CD14-positive monocyte (primary cell): ENCODE measurements at regions not wholly inside any gene's neighbourhood (a gene's known extent, or its start where the extent isn't known, plus 50 kb on each side); places are given as distances from the start of the nearest gene placed in this dataset.

Experiments
- DNase-seq, 3 donors: peaks; one replicate each; pipeline ENCODE4 v3.0.0-alpha.2; 2011 to 2022
- H2AFZ ChIP-seq: 2 replicates; pipeline ENCODE4 v1.6.0; 2012; ENCODE audit warnings: mild to moderate bottlenecking, low read depth, low read length, inconsistent platforms; ENCODE audit not compliant: insufficient read depth, poor library complexity, severe bottlenecking
- H3K27ac ChIP-seq, 2 donors: 1 replicate in 1 of 2; 2 replicates in 1 of 2; pipeline ENCODE4 v1.5.1; 2012 to 2013; ENCODE audit warnings: low read length in 2 of 2, control low read depth in 1 of 2, inconsistent platforms in 1 of 2, low read depth in 1 of 2, mild to moderate bottlenecking in 1 of 2
- H3K27me3 ChIP-seq, 2 donors: one replicate each; pipeline versions ENCODE4 v1.6.0 to v1.6.1; 2011 to 2013; ENCODE audit warnings: low read length in 2 of 2; ENCODE audit not compliant: control insufficient read depth in 2 of 2, insufficient read depth in 2 of 2
- H3K36me3 ChIP-seq, 2 donors: replicated peaks in 1 of 2; 1 replicate in 1 of 2; 2 replicates in 1 of 2; pipeline versions ENCODE4 v1.5.1 to v1.6.1; 2012 to 2013; ENCODE audit warnings: low read length in 2 of 2, control low read depth in 1 of 2, inconsistent platforms in 1 of 2, mild to moderate bottlenecking in 1 of 2; ENCODE audit not compliant: insufficient read depth in 2 of 2, control insufficient read depth in 1 of 2
- H3K4me1 ChIP-seq, 2 donors: 1 replicate in 1 of 2; 2 replicates in 1 of 2; pipeline versions ENCODE4 v1.5.1 to v1.6.1; 2012 to 2013; ENCODE audit warnings: low read length in 2 of 2, control low read depth in 1 of 2, inconsistent platforms in 1 of 2, mild to moderate bottlenecking in 1 of 2, moderate library complexity in 1 of 2; ENCODE audit not compliant: insufficient read depth in 2 of 2, control insufficient read depth in 1 of 2
- H3K4me2 ChIP-seq: replicated peaks from 2 replicates; pipeline ENCODE3; 2012; ENCODE audit warnings: low read length, moderate library complexity, mild to moderate bottlenecking; ENCODE audit not compliant: poor library complexity, severe bottlenecking; ENCODE audit errors: extremely low read depth
- H3K4me3 ChIP-seq, 3 experiments: fragments of 200-600 bp in 1 of 3; sonication (generic) in 1 of 3; replicated peaks in 1 of 3; 1 replicate in 2 of 3; 2 replicates in 1 of 3; pipeline ENCODE4 v1.5.1; 2011 to 2013; ENCODE audit warnings: low read length in 3 of 3, mild to moderate bottlenecking in 3 of 3, control low read depth in 2 of 3, low read depth in 2 of 3, inconsistent platforms in 1 of 3, moderate library complexity in 1 of 3
- H3K79me2 ChIP-seq: 2 replicates; pipeline ENCODE4 v1.6.0; 2012; ENCODE audit warnings: mild to moderate bottlenecking, control low read depth, inconsistent platforms, low read length, moderate library complexity; ENCODE audit not compliant: insufficient read depth
- H3K9ac ChIP-seq: 2 replicates; pipeline ENCODE4 v1.6.0; 2017; ENCODE audit warnings: low read length, mild to moderate bottlenecking; ENCODE audit not compliant: insufficient read depth, poor library complexity, severe bottlenecking
- H3K9me3 ChIP-seq, 2 donors: replicated peaks in 1 of 2; 1 replicate in 1 of 2; 2 replicates in 1 of 2; pipeline versions ENCODE4 v1.5.1 to v1.6.1; 2012 to 2013; ENCODE audit warnings: low read length in 2 of 2, control low read depth in 1 of 2; ENCODE audit not compliant: control insufficient read depth in 1 of 2, insufficient read depth in 1 of 2
- H4K20me1 ChIP-seq: 2 replicates; pipeline ENCODE4 v1.6.0; 2012; ENCODE audit warnings: mild to moderate bottlenecking, low read length, control low read depth, moderate library complexity; ENCODE audit not compliant: insufficient read depth
- H3K27ac Mint-ChIP-seq, 7 donors: one replicate each; pipeline ENCODE4 v1.8.0; 2020; ENCODE audit warnings: mild to moderate bottlenecking in 7 of 7, mixed read lengths in 7 of 7, moderate library complexity in 6 of 7, inconsistent platforms in 2 of 7
- H3K27me3 Mint-ChIP-seq, 3 donors: one replicate each; pipeline ENCODE4 v1.8.0; 2021 to 2022; ENCODE audit warnings: low read depth in 3 of 3, mild to moderate bottlenecking in 3 of 3, mixed read lengths in 3 of 3, moderate library complexity in 3 of 3, inconsistent platforms in 1 of 3
- H3K36me3 Mint-ChIP-seq, 2 donors: one replicate each; pipeline ENCODE4 v1.8.0; 2020; ENCODE audit warnings: mixed read lengths in 2 of 2, inconsistent platforms in 1 of 2, mild to moderate bottlenecking in 1 of 2
- H3K4me1 Mint-ChIP-seq: one replicate; pipeline ENCODE4 v1.8.0; 2020; ENCODE audit warnings: mild to moderate bottlenecking, mixed read lengths
- H3K4me3 Mint-ChIP-seq, 2 donors: one replicate each; pipeline ENCODE4 v1.8.0; 2020; ENCODE audit warnings: mild to moderate bottlenecking in 2 of 2, mixed read lengths in 2 of 2, moderate library complexity in 1 of 2
- H3K9me3 Mint-ChIP-seq, 7 donors: one replicate each; pipeline ENCODE4 v1.8.0; 2020 to 2022; ENCODE audit warnings: mixed read lengths in 7 of 7, mild to moderate bottlenecking in 6 of 7, moderate library complexity in 6 of 7, inconsistent platforms in 2 of 7
- WGBS: methylation state at CpG from one replicate; pipeline ENCODE4 v1.1.5; 2013; ENCODE audit warnings: missing lambda C conversion rate; ENCODE audit not compliant: insufficient coverage; 5-methylcytosine and 5-hydroxymethylcytosine counted together
- intact Hi-C, 2 donors: fragments of 100-400 bp; cut with micrococcal nuclease; formaldehyde crosslinking; loops; one replicate each; pipeline versions ENCODE4 v1.15.0 to v1.15.1; 2023
- TF ChIP-seq, protein P1 (sequence below): fragments of 200-600 bp; IDR thresholded peaks from one replicate; pipeline ENCODE4 v1.8.0; 2022; ENCODE audit warnings: antibody characterized with exemption, mild to moderate bottlenecking

DNA sequence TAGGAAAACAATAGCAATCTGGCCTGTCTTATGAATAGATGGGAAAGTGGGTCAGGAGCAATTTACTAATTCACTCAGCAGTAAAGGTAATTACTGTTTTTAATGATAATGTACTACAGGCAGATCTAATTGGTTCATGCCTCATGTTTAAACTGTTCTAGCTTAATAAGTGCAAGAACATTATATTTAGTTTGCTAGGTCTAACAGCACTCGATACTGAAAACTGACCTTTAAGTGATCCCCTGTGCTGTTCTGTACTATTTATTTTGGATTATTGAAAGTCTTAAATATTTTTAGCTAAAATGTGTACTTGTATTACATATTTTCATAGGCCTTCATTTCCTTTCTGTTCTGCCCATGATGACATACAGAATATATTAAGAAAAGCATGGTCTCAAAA lies 998.0 kb upstream of the GJE1 start:
- Mint-ChIP-seq H3K36me3 (no peaks in the 10 kb centered on the region), H3K27me3 (peaks cover 0 to 3% (median 0%) of the 10 kb centered on the region in 3 donors), H3K4me1 (no peaks in the 10 kb centered on the region), H3K9me3 (peaks cover 0 to 3% (median 0%) of the 10 kb centered on the region in 7 donors), H3K4me3 (no peak overlapping the region), H3K27ac (no peak overlapping the region)
- Histone ChIP-seq H3K36me3 (no peaks in the 10 kb centered on the region), H4K20me1 (no peaks in the 10 kb centered on the region), H3K4me1 (no peaks in the 10 kb centered on the region), H3K9ac (no peak overlapping the region), H3K27me3 (no peaks in the 10 kb centered on the region), H3K4me2 (no peak overlapping the region), H2AFZ (no peak overlapping the region), H3K79me2 (no peaks in the 10 kb centered on the region), H3K27ac (no peak overlapping the region), H3K4me3 (no peak overlapping the region), H3K9me3 (no peaks in the 10 kb centered on the region)
- no peak for DNase-seq
- intact Hi-C loops, result no loop called here
- TF ChIP-seq, protein P1, sequence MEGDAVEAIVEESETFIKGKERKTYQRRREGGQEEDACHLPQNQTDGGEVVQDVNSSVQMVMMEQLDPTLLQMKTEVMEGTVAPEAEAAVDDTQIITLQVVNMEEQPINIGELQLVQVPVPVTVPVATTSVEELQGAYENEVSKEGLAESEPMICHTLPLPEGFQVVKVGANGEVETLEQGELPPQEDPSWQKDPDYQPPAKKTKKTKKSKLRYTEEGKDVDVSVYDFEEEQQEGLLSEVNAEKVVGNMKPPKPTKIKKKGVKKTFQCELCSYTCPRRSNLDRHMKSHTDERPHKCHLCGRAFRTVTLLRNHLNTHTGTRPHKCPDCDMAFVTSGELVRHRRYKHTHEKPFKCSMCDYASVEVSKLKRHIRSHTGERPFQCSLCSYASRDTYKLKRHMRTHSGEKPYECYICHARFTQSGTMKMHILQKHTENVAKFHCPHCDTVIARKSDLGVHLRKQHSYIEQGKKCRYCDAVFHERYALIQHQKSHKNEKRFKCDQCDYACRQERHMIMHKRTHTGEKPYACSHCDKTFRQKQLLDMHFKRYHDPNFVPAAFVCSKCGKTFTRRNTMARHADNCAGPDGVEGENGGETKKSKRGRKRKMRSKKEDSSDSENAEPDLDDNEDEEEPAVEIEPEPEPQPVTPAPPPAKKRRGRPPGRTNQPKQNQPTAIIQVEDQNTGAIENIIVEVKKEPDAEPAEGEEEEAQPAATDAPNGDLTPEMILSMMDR, result no peak
- no CpG with 5 or more reads among the region's 1 CpG for WGBS

DNA sequence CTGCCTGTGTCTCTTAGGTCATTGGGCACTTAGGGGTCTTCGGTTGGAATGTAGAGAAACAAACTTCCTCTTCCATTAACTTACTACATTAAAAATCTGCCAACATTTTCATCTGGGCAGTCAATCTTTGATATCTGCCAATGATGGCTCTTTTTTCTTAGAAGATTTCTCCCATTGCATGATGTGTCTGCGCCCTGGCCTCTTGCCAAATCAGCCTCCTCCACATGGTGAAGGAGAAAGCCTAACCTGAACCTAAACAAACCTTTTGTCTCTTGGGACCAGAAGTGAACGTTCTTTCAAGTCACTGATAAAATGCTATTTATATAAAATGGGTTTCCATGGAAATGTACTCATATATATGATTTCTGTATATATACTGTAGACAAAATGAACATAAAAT lies 998.9 kb upstream of the GJE1 start:
- Histone ChIP-seq H3K36me3 (no peaks in the 10 kb centered on the region), H3K79me2 (no peaks in the 10 kb centered on the region), H3K4me1 (no peaks in the 10 kb centered on the region), H3K9ac (no peak overlapping the region), H2AFZ (no peak overlapping the region), H3K27ac (no peak overlapping the region), H3K4me2 (no peak overlapping the region), H4K20me1 (no peaks in the 10 kb centered on the region), H3K9me3 (no peaks in the 10 kb centered on the region), H3K4me3 (no peak overlapping the region), H3K27me3 (no peaks in the 10 kb centered on the region)
- Mint-ChIP-seq H3K27me3 (peaks cover 0 to 3% (median 0%) of the 10 kb centered on the region in 3 donors), H3K4me3 (no peak overlapping the region), H3K36me3 (no peaks in the 10 kb centered on the region), H3K9me3 (peaks cover 0 to 3% (median 0%) of the 10 kb centered on the region in 7 donors), H3K27ac (no peak overlapping the region), H3K4me1 (no peaks in the 10 kb centered on the region)
- WGBS, result 100% methylated on average over 1 of the region's 3 CpGs
- intact Hi-C loops, result no loop called here
- DNase-seq, result no peak
- TF ChIP-seq, protein P1, result no peak
